H9 (cell line): ENCODE measurements at regions not wholly inside any gene's neighbourhood (a gene's known extent, or its start where the extent isn't known, plus 50 kb on each side); places are given as distances from the start of the nearest gene placed in this dataset.
A peak's percentile ranks its signal among the peaks of the same experiment; 100 is the strongest.

Source experiments
- DNase-seq: peaks from one replicate; pipeline ENCODE4 v3.0.0-alpha.2; 2017
- H2AFZ ChIP-seq: one replicate; pipeline ENCODE4 v1.6.1; 2013; ENCODE audit warnings: mild to moderate bottlenecking, low read length, control low read depth, moderate library complexity
- H2AK5ac ChIP-seq: 2 replicates; pipeline ENCODE4 v1.6.1; 2013; ENCODE audit warnings: low read length, control low read depth, mixed read lengths; ENCODE audit not compliant: insufficient read length
- H2BK120ac ChIP-seq: one replicate; pipeline ENCODE4 v1.6.1; 2013; ENCODE audit warnings: low read depth, mild to moderate bottlenecking, low read length, control low read depth, inconsistent platforms; ENCODE audit not compliant: poor library complexity, severe bottlenecking
- H2BK12ac ChIP-seq: 2 replicates; pipeline ENCODE4 v1.6.1; 2013; ENCODE audit warnings: low read length, control low read depth, mixed read lengths, low read depth; ENCODE audit not compliant: insufficient read length
- H2BK15ac ChIP-seq: 2 replicates; pipeline ENCODE4 v1.6.1; 2013; ENCODE audit warnings: low read depth, low read length, control low read depth
- H2BK20ac ChIP-seq: one replicate; pipeline ENCODE4 v1.6.1; 2013; ENCODE audit warnings: low read depth, mild to moderate bottlenecking, low read length, control low read depth, inconsistent platforms; ENCODE audit not compliant: poor library complexity, severe bottlenecking
- H2BK5ac ChIP-seq: 2 replicates; pipeline ENCODE4 v1.6.1; 2013; ENCODE audit warnings: low read length, control low read depth, mixed read lengths; ENCODE audit not compliant: insufficient read length
- H3K14ac ChIP-seq: 2 replicates; pipeline ENCODE4 v1.6.1; 2013; ENCODE audit warnings: low read length, control low read depth; ENCODE audit not compliant: insufficient read depth
- H3K18ac ChIP-seq: 2 replicates; pipeline ENCODE4 v1.6.1; 2013; ENCODE audit warnings: low read depth, mild to moderate bottlenecking, mixed read lengths, low read length, control low read depth; ENCODE audit not compliant: insufficient read length
- H3K23ac ChIP-seq: 2 replicates; pipeline ENCODE4 v1.6.1; 2013; ENCODE audit warnings: low read length, control low read depth, mixed read lengths, low read depth; ENCODE audit not compliant: insufficient read length
- H3K23me2 ChIP-seq: 2 replicates; pipeline ENCODE4 v1.6.1; 2013; ENCODE audit warnings: low read depth, mild to moderate bottlenecking, mixed read lengths, low read length, control low read depth; ENCODE audit not compliant: insufficient read length, poor library complexity, severe bottlenecking
- H3K27ac ChIP-seq: 2 replicates; pipeline ENCODE4 v1.5.1; 2013; ENCODE audit warnings: low read length, control low read depth, mixed read lengths, low read depth; ENCODE audit not compliant: insufficient read length
- H3K27me3 ChIP-seq: 2 replicates; pipeline ENCODE4 v1.6.1; 2013; ENCODE audit warnings: low read length, control low read depth, inconsistent platforms; ENCODE audit not compliant: insufficient read depth
- H3K4ac ChIP-seq: 2 replicates; pipeline ENCODE4 v1.6.1; 2013; ENCODE audit warnings: low read depth, mild to moderate bottlenecking, control low read depth, inconsistent platforms, low read length, moderate library complexity
- H3K4me1 ChIP-seq: 2 replicates; pipeline ENCODE4 v1.6.1; 2013; ENCODE audit warnings: low read length, control low read depth, inconsistent platforms; ENCODE audit not compliant: insufficient read depth
- H3K4me2 ChIP-seq: 2 replicates; pipeline ENCODE4 v1.6.1; 2013; ENCODE audit warnings: low read length, control low read depth, mixed read lengths; ENCODE audit not compliant: insufficient read length, insufficient read depth
- H3K56ac ChIP-seq: 2 replicates; pipeline ENCODE4 v1.6.1; 2013; ENCODE audit warnings: low read depth, mild to moderate bottlenecking, mixed read lengths, low read length, control low read depth; ENCODE audit not compliant: insufficient read length
- H3K79me1 ChIP-seq: 2 replicates; pipeline ENCODE4 v1.6.1; 2013; ENCODE audit warnings: low read depth, mild to moderate bottlenecking, moderate library complexity, low read length, control low read depth, inconsistent platforms; ENCODE audit not compliant: insufficient read depth, poor library complexity, severe bottlenecking
- H3K79me2 ChIP-seq: 2 replicates; pipeline ENCODE4 v1.6.1; 2013; ENCODE audit warnings: low read length, control low read depth, inconsistent platforms; ENCODE audit not compliant: insufficient read depth
- H3K9ac ChIP-seq: 2 replicates; pipeline ENCODE4 v1.6.1; 2013; ENCODE audit warnings: low read length, control low read depth, mixed read lengths; ENCODE audit not compliant: insufficient read length; ENCODE audit errors: extremely low read depth
- H3K9me3 ChIP-seq: one replicate; pipeline ENCODE4 v1.6.1; 2013; ENCODE audit warnings: low read depth, low read length, inconsistent platforms; ENCODE audit not compliant: control insufficient read depth
- H3T11ph ChIP-seq: one replicate; pipeline ENCODE4 v1.6.1; 2013; ENCODE audit warnings: mild to moderate bottlenecking, low read length, control low read depth, inconsistent platforms
- H4K20me1 ChIP-seq: one replicate; pipeline ENCODE4 v1.6.1; 2013; ENCODE audit not compliant: control insufficient read depth, insufficient read length, insufficient read depth
- H4K5ac ChIP-seq: 2 replicates; pipeline ENCODE4 v1.6.1; 2013; ENCODE audit warnings: low read depth, mild to moderate bottlenecking, mixed read lengths, low read length, control low read depth; ENCODE audit not compliant: insufficient read length
- H4K8ac ChIP-seq: replicated peaks from 2 replicates; pipeline ENCODE4 v1.6.1; 2013; ENCODE audit warnings: low read length, control low read depth, mixed read lengths, low read depth; ENCODE audit not compliant: insufficient read length
- H4K91ac ChIP-seq: 2 replicates; pipeline ENCODE4 v1.6.1; 2013; ENCODE audit warnings: low read depth, mild to moderate bottlenecking, moderate library complexity, mixed read lengths, low read length, control low read depth; ENCODE audit not compliant: insufficient read length
- H3K27ac Mint-ChIP-seq, 3 experiments: 2 replicates in 2 of 3; 3 replicates in 1 of 3; pipeline ENCODE4 v1.8.0; 2020 to 2021; ENCODE audit warnings: mixed read lengths in 3 of 3, mild to moderate bottlenecking in 1 of 3, moderate library complexity in 1 of 3
- H3K27me3 Mint-ChIP-seq: 2 replicates; pipeline ENCODE4 v1.8.0; 2021; ENCODE audit warnings: low read depth, mild to moderate bottlenecking, moderate library complexity, mixed read lengths
- H3K36me3 Mint-ChIP-seq, 3 experiments: 2 replicates in 2 of 3; 3 replicates in 1 of 3; pipeline ENCODE4 v1.8.0; 2020 to 2021; ENCODE audit warnings: low read depth in 3 of 3, mixed read lengths in 3 of 3; ENCODE audit not compliant: insufficient read depth in 1 of 3
- H3K4me1 Mint-ChIP-seq, 2 experiments: 2 replicates each; pipeline ENCODE4 v1.8.0; 2020; ENCODE audit warnings: mixed read lengths in 2 of 2
- H3K4me3 Mint-ChIP-seq, 2 experiments: 2 replicates in 1 of 2; 3 replicates in 1 of 2; pipeline ENCODE4 v1.8.0; 2020 to 2021; ENCODE audit warnings: mild to moderate bottlenecking in 2 of 2, mixed read lengths in 2 of 2, moderate library complexity in 1 of 2
- H3K9me3 Mint-ChIP-seq, 2 experiments: 2 replicates in 1 of 2; 3 replicates in 1 of 2; pipeline ENCODE4 v1.8.0; 2020; ENCODE audit warnings: mild to moderate bottlenecking in 2 of 2, mixed read lengths in 2 of 2, moderate library complexity in 1 of 2
- CTCF ChIP-seq: fragments of 200-600 bp; sonication (generic); conservative IDR thresholded peaks from 3 replicates; pipeline ENCODE4 v1.8.0; 2021; ENCODE audit warnings: antibody characterized with exemption, mild to moderate bottlenecking
- WGBS: extraction: QIAGEN DNeasy Blood & Tissue Kit; methylation state at CpG from one replicate; pipeline ENCODE4 v1.1.7; 2013; ENCODE audit warnings: missing lambda C conversion rate, low lambda C conversion rate, mixed read lengths; ENCODE audit not compliant: insufficient read length; ENCODE audit errors: extremely low coverage; 5-methylcytosine and 5-hydroxymethylcytosine counted together

- WGBS = no CpG with 5 or more reads among the region's 2 CpGs
- Mint-ChIP-seq H3K27ac (peak overlapping the region in 1 of 3 experiments; percentile 26; a peak in 1 of 7 replicates), H3K27me3 (no peaks in the 10 kb centered on the region), H3K4me3 (no peak overlapping the region), H3K36me3 (no peaks in the 10 kb centered on the region; a peak in 1 of 7 replicates), H3K4me1 (peaks cover 21 to 22% of the 10 kb centered on the region in 2 experiments), H3K9me3 (no peaks in the 10 kb centered on the region)
- H3K79me2 ChIP-seq = no peaks in the 10 kb centered on the region
- H3K14ac ChIP-seq = no peak overlapping the region
- H2BK5ac ChIP-seq = no peak overlapping the region
- H3K56ac ChIP-seq = no peak overlapping the region
- no peak overlapping the region for H3K23ac ChIP-seq
- H3K9me3 ChIP-seq = no peaks in the 10 kb centered on the region
- no peak overlapping the region for H2BK12ac ChIP-seq
- no peak overlapping the region for H3K4me2 ChIP-seq
- no peak overlapping the region for H4K91ac ChIP-seq
- H3K18ac ChIP-seq = no peak overlapping the region
- no peak overlapping the region for H3K27ac ChIP-seq
- no peak overlapping the region for H2BK120ac ChIP-seq
- no peak for DNase-seq
- no peak overlapping the region for H2AFZ ChIP-seq
- H3K9ac ChIP-seq = no peak overlapping the region
- H2BK15ac ChIP-seq = no peak overlapping the region
- no peak overlapping the region for H4K8ac ChIP-seq
- no peaks in the 10 kb centered on the region for H4K20me1 ChIP-seq
- H3K4me1 ChIP-seq = no peaks in the 10 kb centered on the region
- TF ChIP-seq CTCF = no peak
- H2BK20ac ChIP-seq = no peak overlapping the region
- no peak overlapping the region for H3T11ph ChIP-seq
- H2AK5ac ChIP-seq = no peak overlapping the region
- H3K79me1 ChIP-seq = no peaks in the 10 kb centered on the region
- H3K4ac ChIP-seq = no peak overlapping the region
- no peaks in the 10 kb centered on the region for H3K23me2 ChIP-seq
- H4K5ac ChIP-seq = no peak overlapping the region
- no peaks in the 10 kb centered on the region for H3K27me3 ChIP-seq
Measured at GRCh38 chr6:40962241-40962640, 76.8 kb downstream of the UNC5CL start.
